ENCODE measurements at regions not wholly inside any gene's neighbourhood (a gene's known extent, or its start where the extent isn't known, plus 50 kb on each side); places are given as distances from the start of the nearest gene placed in this dataset.

DNA sequence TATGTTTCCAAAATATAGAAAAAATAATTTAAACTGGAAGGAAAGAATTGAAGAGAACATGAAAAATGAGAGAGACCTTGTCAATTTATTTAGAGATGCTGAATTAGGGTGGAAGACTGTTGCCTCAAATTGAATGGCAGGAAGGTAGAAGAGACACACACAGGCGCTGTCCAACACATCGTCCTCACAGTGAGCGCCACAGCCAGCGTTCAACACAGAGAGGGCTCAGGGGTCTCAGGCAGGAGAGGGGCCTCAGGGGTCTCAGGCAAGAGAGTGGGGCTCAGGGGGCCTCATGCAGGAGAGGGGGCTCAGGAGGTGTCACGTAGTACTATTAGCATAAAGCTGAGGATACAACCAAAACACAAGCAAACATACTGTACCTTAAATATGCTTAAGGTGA is 65.7 kb downstream of the TMEM18 start:
- Mint-ChIP-seq H3K4me3 (no peak overlapping the region), H3K36me3 (no peaks in the 10 kb centered on the region), H3K4me1 (no peaks in the 10 kb centered on the region), H3K27me3 (peaks cover 42% of the 10 kb centered on the region), H3K9me3 (no peaks in the 10 kb centered on the region), H3K27ac (no peak overlapping the region)
- no peak for ATAC-seq

DNA sequence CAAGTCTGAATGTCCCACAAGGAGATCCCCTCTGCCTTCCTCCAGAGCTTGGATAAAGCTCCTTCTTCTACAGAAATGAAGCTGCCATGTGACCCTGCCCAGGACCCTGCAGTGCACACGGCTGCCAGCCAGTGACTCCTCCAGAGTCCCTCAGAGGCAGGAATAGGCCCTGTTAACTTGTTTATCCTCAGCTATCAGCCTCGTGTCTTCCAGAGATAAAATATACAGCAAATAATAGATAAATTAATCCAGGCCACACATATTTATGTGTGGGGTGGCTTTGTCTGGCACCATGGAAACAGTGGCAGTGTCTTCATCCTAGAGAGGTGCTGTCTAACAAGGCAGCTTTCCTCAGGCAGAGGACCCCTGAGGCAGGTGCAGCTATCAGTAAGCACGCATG is 66.7 kb downstream of the TMEM18 start:
- H3K4me1 Mint-ChIP-seq: no peaks in the 10 kb centered on the region
- no peak for ATAC-seq
- peaks cover 32% of the 10 kb centered on the region for H3K27me3 Mint-ChIP-seq
- H3K9me3 Mint-ChIP-seq: no peaks in the 10 kb centered on the region
- no peak overlapping the region for H3K27ac Mint-ChIP-seq
- no peaks in the 10 kb centered on the region for H3K36me3 Mint-ChIP-seq
- H3K4me3 Mint-ChIP-seq: no peak overlapping the region

DNA sequence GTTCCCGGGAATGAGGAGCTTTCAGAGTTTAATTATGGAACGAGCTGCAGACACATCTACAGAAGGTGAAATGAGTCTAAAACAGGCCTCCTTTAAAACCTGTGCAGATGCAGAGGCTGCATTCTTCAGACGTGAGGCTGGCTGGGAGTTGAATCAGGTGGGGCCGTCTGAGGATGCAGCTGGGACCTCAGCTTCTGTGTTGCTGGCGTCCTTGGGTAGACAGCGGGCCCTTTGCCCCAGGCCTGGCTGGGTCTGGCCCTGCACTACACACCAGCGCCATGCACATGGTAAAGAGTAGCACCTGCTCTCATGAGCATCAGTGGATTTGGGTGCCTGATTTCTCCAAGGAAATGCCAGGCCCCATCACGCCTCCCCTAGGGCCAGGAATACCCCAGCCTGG is 67.3 kb downstream of the TMEM18 start:
- H3K4me1 Mint-ChIP-seq: no peaks in the 10 kb centered on the region
- H3K36me3 Mint-ChIP-seq: no peaks in the 10 kb centered on the region
- no peaks in the 10 kb centered on the region for H3K9me3 Mint-ChIP-seq
- H3K27me3 Mint-ChIP-seq: peaks cover 27% of the 10 kb centered on the region
- H3K27ac Mint-ChIP-seq: no peak overlapping the region
- ATAC-seq: no peak
- no peak overlapping the region for H3K4me3 Mint-ChIP-seq

DNA sequence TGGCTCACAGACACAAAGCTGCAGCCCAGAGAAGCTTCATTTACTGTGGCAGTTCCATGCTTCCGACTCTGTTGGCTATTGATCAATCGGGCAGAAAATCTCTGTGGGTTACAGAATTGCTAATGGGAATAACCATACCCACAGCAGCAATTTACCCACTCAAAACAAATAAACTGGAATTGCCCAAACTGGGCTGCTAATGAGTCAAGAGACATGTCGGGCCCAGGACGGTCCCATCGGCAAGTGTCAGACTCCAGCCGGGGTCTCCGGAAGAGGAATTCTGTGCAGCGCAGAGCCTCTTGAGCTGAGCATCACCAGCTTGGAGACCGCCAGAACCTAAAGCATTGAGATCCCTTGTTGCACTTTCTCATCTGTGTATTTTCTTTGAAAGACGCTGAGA is 67.8 kb downstream of the TMEM18 start:
- peaks cover 27% of the 10 kb centered on the region for H3K27me3 Mint-ChIP-seq
- ATAC-seq: no peak
- H3K36me3 Mint-ChIP-seq: no peaks in the 10 kb centered on the region

DNA sequence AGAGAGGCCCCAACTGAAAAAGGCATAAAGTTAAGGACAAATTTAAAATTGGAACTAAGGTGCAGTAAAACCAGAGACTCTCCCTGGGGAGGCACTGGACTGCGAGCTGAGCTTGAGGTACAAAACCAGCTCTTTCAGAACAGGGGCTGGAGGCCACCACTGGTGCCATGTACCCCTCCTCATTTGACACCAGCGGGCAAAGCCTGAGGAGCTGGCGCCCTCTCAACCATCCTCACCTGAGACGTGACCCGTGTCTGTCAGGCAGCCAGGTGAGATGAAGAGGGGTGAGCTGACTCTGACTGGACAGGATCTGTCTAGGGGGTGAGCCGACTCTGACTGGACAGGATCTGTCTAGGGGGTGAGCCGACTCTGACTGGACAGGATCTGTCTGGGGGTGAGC is 68.5 kb downstream of the TMEM18 start:
- no peak for ATAC-seq
- Mint-ChIP-seq H3K27me3 (peaks cover 27% of the 10 kb centered on the region), H3K9me3 (no peaks in the 10 kb centered on the region), H3K27ac (no peak overlapping the region), H3K36me3 (no peaks in the 10 kb centered on the region), H3K4me1 (no peaks in the 10 kb centered on the region), H3K4me3 (no peak overlapping the region)

More for the DNA sequence above, 67.8 kb downstream of the TMEM18 start:
- Mint-ChIP-seq H3K27ac (no peak overlapping the region), H3K4me1 (no peaks in the 10 kb centered on the region), H3K4me3 (no peak overlapping the region), H3K9me3 (no peaks in the 10 kb centered on the region)

DNA sequence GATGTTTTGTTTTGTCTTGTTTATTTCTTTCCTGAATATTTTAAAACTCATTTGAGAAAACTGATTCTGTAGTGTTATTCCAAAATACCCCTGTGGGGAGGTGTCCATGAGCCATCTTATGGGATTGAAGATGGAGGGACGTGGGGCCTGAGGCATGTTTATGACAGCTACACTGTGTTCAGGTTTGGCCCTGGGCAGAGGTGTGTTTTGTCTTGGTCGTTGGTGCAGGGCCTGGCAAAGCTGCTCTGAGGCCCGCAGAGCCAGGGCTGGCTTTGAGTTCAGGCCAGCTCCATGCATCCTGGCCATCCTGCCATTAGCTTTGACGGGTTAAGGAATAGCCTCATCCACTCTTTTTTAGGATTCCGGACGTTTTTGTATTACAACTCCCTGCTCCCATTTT is 68.9 kb downstream of the TMEM18 start:
- no peaks in the 10 kb centered on the region for H3K4me1 Mint-ChIP-seq
- no peak overlapping the region for H3K27ac Mint-ChIP-seq
- H3K4me3 Mint-ChIP-seq: no peak overlapping the region
- peaks cover 2% of the 10 kb centered on the region for H3K9me3 Mint-ChIP-seq
- H3K36me3 Mint-ChIP-seq: no peaks in the 10 kb centered on the region
- no peak for ATAC-seq
- peaks cover 27% of the 10 kb centered on the region for H3K27me3 Mint-ChIP-seq

DNA sequence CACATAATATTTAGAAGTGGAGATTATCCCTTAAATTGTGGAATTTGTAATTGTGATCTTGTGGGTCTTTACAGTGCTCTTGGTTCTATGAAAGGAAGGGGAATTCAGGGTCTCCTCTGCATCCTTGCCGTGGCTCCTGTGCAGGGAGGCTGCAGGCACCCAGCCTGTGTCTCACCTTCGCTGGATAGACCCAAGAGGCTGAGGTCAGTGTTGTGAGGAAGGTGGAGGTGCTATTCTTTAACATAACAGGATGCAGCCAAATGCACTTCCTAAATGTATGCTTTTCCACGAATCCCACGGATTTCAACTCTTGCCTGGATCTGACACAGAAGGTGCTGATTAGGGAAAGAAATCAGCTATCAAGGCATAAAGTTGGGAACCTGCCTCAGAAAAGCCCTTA is 69.5 kb downstream of the TMEM18 start:
- no peak overlapping the region for H3K4me3 Mint-ChIP-seq
- H3K36me3 Mint-ChIP-seq: no peaks in the 10 kb centered on the region
- H3K27me3 Mint-ChIP-seq: peaks cover 27% of the 10 kb centered on the region
- peaks cover 2% of the 10 kb centered on the region for H3K9me3 Mint-ChIP-seq
- no peak overlapping the region for H3K27ac Mint-ChIP-seq
- no peak for ATAC-seq
- no peaks in the 10 kb centered on the region for H3K4me1 Mint-ChIP-seq

DNA sequence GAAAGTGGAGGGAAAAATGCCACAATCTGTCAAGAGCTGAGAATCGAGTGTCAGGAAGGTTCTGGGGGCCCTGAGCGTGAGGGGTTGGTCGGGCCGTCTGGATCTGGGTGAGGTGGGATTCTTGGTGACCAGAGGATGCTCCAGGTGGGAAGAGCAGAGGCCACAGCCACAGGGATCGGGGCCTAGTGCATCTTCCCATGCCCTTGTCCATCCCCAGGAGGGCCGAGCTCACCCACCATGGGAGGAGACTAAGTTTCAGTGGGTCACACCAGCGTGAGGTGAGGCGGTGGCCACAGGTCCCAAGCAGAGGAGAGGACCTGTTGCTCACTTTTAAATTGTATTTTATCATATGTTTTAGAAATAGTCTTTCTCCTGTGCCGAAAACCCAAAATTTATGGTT is 70.0 kb downstream of the TMEM18 start:
- Mint-ChIP-seq H3K4me1 (no peaks in the 10 kb centered on the region), H3K27me3 (peaks cover 27% of the 10 kb centered on the region), H3K4me3 (no peak overlapping the region), H3K36me3 (no peaks in the 10 kb centered on the region), H3K27ac (no peak overlapping the region), H3K9me3 (peaks cover 2% of the 10 kb centered on the region)
- no peak for ATAC-seq

DNA sequence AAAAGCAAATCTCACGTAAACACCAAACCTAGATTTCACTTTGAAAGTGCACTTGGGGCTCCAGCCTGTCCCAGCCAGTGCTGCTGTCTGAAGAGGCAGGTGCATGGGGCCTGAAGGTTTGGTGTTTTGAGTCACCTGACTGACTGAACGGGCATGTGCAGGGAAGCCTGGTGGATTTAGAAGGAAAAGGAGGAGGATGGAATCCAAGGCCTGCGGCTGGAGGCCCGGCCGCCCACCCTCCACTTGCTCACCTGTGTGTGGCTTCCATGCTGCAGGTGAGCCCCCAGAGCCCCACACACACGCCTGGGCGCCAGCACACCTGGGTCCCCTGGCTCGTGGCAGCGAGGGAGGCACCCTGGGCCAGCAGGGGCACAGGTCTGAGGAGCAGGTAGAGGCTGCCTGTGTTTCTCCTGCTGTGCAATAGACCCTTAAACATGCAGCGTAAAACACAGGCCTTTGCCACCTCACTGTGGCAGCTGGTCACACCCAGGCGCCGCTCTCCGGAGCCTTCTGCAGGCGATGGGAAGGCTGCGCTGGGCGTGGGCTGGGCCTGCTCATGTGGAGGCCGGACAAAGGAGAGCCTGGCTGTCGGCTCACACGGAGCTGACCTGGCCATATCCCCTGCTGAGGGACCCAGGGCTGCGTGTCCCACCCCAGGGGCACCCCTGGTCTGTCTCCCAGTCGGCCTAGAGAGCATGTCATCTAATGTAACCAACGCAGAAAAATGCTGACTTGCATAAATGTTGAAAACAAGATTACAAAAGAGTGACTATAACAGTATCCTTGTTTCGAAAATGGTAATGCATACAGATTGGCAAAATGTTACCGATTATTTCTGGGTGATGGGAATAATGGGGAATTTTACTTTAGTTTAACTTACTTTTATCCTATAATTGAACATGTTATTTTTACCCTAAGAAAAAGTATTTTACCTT is 71.3 kb downstream of the TMEM18 start:
- peaks cover 2% of the 10 kb centered on the region for H3K9me3 Mint-ChIP-seq

DNA sequence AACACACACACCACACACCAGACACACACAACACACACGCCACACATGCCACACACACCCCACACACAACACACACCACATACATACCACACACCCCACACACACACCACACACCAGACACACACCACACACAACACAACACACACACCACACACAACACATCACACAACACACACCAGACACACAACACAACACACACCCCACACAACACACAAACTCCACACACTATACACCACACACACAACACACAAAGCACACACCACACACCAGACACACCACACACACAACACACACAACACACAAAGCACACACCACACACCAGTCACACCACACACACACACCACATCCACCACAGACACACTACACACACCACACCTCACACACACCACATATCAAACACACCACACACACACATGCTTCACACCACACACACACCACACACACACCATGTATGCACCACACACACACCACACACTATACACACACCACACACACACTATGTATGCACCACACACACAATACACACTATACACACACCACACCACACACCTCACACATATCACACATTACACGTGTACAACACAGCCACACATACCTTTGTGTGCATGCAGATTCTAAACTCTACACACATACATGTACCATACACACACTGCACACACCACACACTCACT is 72.2 kb downstream of the TMEM18 start:
- Mint-ChIP-seq H3K36me3 (no peaks in the 10 kb centered on the region), H3K9me3 (peaks cover 2% of the 10 kb centered on the region), H3K27me3 (peaks cover 16% of the 10 kb centered on the region), H3K27ac (no peak overlapping the region), H3K4me3 (no peak overlapping the region), H3K4me1 (no peaks in the 10 kb centered on the region)
- ATAC-seq: no peak

More for the DNA sequence above, 71.3 kb downstream of the TMEM18 start:
- no peak for ATAC-seq
- Mint-ChIP-seq H3K27me3 (peaks cover 23% of the 10 kb centered on the region), H3K27ac (no peak overlapping the region), H3K4me3 (no peak overlapping the region), H3K4me1 (no peaks in the 10 kb centered on the region), H3K36me3 (no peaks in the 10 kb centered on the region)

DNA sequence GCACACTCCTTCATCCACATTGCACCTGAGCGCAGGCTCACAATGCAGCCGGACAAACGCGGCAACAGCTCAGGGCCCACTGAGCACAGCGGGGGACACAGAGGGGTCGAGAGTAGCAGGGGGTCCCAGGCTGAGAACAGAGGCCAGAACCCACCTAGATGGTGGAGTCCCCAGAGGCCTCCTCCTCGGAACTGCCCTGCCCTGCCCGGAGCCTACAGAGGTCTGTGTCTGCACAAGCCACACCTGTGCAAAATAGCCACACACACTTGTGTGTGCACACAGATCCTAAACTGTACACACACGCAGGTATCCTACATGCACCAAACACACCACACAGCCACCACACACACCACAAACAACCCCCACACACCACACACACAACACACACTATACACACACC is 72.8 kb downstream of the TMEM18 start:
- ATAC-seq: no peak
- H3K27ac Mint-ChIP-seq: no peak overlapping the region
- H3K4me3 Mint-ChIP-seq: no peak overlapping the region
- no peaks in the 10 kb centered on the region for H3K4me1 Mint-ChIP-seq
- no peaks in the 10 kb centered on the region for H3K36me3 Mint-ChIP-seq
- H3K9me3 Mint-ChIP-seq: peaks cover 2% of the 10 kb centered on the region
- peaks cover 16% of the 10 kb centered on the region for H3K27me3 Mint-ChIP-seq

DNA sequence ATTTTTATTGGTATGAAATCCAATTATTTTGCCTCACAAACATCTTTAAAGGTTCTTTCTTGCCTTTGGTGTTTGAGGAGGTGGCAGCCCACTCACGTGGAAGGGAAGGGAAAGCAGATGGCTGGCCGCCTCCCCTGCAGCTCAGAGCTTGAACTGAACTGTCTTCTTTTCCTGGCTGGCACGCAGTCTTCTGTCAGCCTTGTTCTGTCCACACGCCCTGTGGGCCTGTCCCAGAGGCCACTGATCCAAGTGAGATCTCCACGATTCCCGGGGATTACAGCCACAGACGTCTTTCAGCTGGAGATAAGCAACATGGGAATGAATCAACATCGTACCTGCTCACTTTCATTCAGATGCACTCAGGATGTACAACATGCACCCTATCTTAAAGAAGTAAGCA is 73.3 kb downstream of the TMEM18 start:
- Mint-ChIP-seq H3K36me3 (no peaks in the 10 kb centered on the region), H3K4me1 (no peaks in the 10 kb centered on the region), H3K27ac (no peak overlapping the region), H3K27me3 (peaks cover 16% of the 10 kb centered on the region), H3K4me3 (no peak overlapping the region), H3K9me3 (peaks cover 2% of the 10 kb centered on the region)
- ATAC-seq: no peak

DNA sequence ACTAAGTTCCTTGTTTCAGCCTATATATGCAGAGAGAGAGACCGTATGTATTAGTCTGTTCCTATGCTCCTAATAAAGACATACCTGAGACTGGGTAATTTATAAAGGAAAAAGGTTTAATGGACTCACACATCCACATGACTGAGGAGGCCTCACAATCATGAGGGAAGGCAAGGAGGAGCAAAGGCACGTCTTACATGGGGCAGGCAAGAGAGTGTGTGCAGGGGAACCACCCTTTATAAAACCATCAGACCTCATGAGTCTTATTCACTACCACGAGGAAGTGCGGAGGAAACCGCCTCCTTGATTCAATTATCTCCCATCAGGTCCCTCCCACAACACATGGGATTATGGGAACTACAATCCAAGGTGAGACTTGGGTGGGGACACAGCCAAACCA is 73.8 kb downstream of the TMEM18 start:
- Mint-ChIP-seq H3K27ac (no peak overlapping the region), H3K4me1 (no peaks in the 10 kb centered on the region), H3K4me3 (no peak overlapping the region), H3K27me3 (peaks cover 16% of the 10 kb centered on the region), H3K9me3 (peaks cover 2% of the 10 kb centered on the region), H3K36me3 (no peaks in the 10 kb centered on the region)
- ATAC-seq: no peak

DNA sequence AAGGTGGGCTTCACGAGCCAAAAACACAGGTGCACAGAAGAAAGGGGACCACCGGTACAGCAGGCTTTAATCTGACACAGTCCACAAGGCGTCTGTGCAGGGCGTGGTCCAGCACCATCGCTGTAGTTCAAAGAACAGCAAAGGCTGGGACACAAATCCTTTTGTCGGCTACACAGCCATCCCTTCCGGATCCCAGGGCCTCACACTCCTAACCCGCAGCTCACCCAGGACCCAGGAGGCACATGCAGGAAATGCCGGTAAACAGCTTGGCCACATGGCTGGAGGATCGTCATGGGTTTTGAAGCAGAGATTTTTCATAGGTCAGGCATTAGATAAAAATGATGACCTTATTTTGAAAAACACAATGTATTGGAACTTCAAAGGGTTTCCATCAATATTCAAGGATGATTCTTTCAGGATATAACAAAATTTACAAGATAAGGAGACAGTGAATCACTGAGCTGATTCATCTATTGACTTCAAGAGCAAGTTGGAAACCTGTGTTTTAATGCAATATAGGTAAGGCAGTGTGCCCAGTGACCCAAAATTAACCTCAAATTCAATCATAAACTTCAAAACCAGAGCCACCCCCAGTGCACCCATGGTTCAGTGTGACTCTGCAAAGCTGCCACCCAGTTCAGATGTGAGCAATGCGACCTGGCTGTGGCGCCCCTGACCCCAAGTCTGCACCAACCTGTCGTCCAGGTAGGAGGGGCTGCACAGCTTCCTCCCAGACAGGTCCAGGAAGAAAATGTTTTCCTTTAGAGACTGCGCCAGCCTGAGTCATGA is 74.4 kb downstream of the TMEM18 start:
- H3K9me3 Mint-ChIP-seq: peaks cover 2% of the 10 kb centered on the region
- no peak for ATAC-seq

DNA sequence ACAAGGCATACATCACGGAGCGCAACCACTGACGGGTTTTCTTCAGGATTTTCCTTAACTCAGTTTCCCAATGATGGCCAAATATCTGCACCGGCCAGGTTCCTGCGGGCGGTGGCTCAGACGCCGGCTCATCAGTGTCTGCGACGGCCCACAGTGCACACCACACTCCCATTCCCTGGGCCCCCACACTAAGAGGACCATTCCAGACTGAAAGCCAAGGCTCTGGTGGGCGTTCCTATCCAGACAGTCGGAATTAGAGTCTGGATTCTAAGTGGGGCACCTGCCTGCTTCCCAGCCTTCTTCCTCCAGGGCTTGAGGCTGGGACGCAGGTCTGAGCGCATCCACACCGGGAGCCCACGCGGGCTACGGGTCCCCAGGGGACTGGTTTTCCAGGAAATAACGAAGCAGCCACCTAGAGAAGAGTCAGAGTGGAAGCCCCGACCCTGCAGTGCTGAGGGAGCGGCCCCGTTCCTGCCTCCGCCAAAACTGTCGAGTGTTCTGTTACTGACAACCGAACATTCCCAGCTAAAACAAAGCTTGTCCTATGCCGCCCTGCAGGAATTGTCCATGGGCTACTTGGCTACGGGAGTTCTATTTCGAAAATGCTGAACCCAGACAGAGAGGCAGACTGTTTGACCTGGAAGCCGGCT is 75.3 kb downstream of the TMEM18 start:
- no peak overlapping the region for H3K27ac Mint-ChIP-seq
- no peak overlapping the region for H3K4me3 Mint-ChIP-seq
- no peak for ATAC-seq
- peaks cover 4% of the 10 kb centered on the region for H3K27me3 Mint-ChIP-seq
- H3K4me1 Mint-ChIP-seq: no peaks in the 10 kb centered on the region
- peaks cover 2% of the 10 kb centered on the region for H3K9me3 Mint-ChIP-seq
- no peaks in the 10 kb centered on the region for H3K36me3 Mint-ChIP-seq

More for the DNA sequence above, 74.4 kb downstream of the TMEM18 start:
- Mint-ChIP-seq H3K27me3 (peaks cover 12% of the 10 kb centered on the region), H3K4me3 (no peak overlapping the region), H3K4me1 (no peaks in the 10 kb centered on the region), H3K27ac (no peak overlapping the region), H3K36me3 (no peaks in the 10 kb centered on the region)
